ENCODE measurements at regions not wholly inside any gene's neighbourhood (a gene's known extent, or its start where the extent isn't known, plus 50 kb on each side); places are given as distances from the start of the nearest gene placed in this dataset.

GRCh38 chr3:59506191-59506590, 456.4 kb upstream of the CFAP20DC start:
- no peak overlapping the region for H3K27ac ChIP-seq (replicated peaks)
- no peak overlapping the region for H3K4me3 ChIP-seq (replicated peaks; ENCODE audit: insufficient read depth, low read length)
- no peaks in the 10 kb centered on the region for H3K27me3 ChIP-seq (ENCODE audit: insufficient read depth, poor library complexity, severe bottlenecking)
- DNase-seq (ENCODE audit: low read depth in 1 of 2, low spot score in 1 of 2) = no peak
- TF ChIP-seq CTCF (IDR thresholded peaks at IDR 0.05; ENCODE audit: insufficient read depth, low read length) (no peak), SPI1 (IDR thresholded peaks at IDR 0.05; ENCODE audit: borderline replicate concordance, low read depth) (no peak), GABPA (IDR thresholded peaks at IDR 0.05; ENCODE audit: low read depth) (no peak), POLR2AphosphoS5 (IDR thresholded peaks at IDR 0.05; ENCODE audit: low read depth) (no peak)
- TF ChIP-seq, protein P1, sequence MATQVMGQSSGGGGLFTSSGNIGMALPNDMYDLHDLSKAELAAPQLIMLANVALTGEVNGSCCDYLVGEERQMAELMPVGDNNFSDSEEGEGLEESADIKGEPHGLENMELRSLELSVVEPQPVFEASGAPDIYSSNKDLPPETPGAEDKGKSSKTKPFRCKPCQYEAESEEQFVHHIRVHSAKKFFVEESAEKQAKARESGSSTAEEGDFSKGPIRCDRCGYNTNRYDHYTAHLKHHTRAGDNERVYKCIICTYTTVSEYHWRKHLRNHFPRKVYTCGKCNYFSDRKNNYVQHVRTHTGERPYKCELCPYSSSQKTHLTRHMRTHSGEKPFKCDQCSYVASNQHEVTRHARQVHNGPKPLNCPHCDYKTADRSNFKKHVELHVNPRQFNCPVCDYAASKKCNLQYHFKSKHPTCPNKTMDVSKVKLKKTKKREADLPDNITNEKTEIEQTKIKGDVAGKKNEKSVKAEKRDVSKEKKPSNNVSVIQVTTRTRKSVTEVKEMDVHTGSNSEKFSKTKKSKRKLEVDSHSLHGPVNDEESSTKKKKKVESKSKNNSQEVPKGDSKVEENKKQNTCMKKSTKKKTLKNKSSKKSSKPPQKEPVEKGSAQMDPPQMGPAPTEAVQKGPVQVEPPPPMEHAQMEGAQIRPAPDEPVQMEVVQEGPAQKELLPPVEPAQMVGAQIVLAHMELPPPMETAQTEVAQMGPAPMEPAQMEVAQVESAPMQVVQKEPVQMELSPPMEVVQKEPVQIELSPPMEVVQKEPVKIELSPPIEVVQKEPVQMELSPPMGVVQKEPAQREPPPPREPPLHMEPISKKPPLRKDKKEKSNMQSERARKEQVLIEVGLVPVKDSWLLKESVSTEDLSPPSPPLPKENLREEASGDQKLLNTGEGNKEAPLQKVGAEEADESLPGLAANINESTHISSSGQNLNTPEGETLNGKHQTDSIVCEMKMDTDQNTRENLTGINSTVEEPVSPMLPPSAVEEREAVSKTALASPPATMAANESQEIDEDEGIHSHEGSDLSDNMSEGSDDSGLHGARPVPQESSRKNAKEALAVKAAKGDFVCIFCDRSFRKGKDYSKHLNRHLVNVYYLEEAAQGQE (IDR thresholded peaks at IDR 0.05; ENCODE audit: insufficient replicate concordance, low read depth) = no peak

- Histone ChIP-seq H3K27me3 (ENCODE audit: insufficient read depth, poor library complexity, severe bottlenecking) (no peaks in the 10 kb centered on the region), H3K27ac (replicated peaks) (no peak overlapping the region), H3K4me3 (replicated peaks; ENCODE audit: insufficient read depth, low read length) (no peak overlapping the region)
- DNase-seq (ENCODE audit: low read depth in 1 of 2, low spot score in 1 of 2) = no peak
- no peak for TF ChIP-seq POLR2AphosphoS5 (IDR thresholded peaks at IDR 0.05; ENCODE audit: low read depth)
- TF ChIP-seq, protein P1 (IDR thresholded peaks at IDR 0.05; ENCODE audit: insufficient replicate concordance, low read depth) = no peak
- TF ChIP-seq GABPA (IDR thresholded peaks at IDR 0.05; ENCODE audit: low read depth) = no peak
- TF ChIP-seq SPI1 (IDR thresholded peaks at IDR 0.05; ENCODE audit: borderline replicate concordance, low read depth) = no peak
Observed at GRCh38 chr3:59503441-59503840, 453.6 kb upstream of the CFAP20DC start.

GRCh38 chr3:59502806-59503205, 453.0 kb upstream of the CFAP20DC start:
- TF ChIP-seq, protein P1 (IDR thresholded peaks at IDR 0.05; ENCODE audit: insufficient replicate concordance, low read depth) = no peak
- TF ChIP-seq POLR2AphosphoS5 (IDR thresholded peaks at IDR 0.05; ENCODE audit: low read depth) (no peak), GABPA (IDR thresholded peaks at IDR 0.05; ENCODE audit: low read depth) (no peak), SPI1 (IDR thresholded peaks at IDR 0.05; ENCODE audit: borderline replicate concordance, low read depth) (no peak), CTCF (IDR thresholded peaks at IDR 0.05; ENCODE audit: insufficient read depth, low read length) (no peak)
- no peaks in the 10 kb centered on the region for H3K27me3 ChIP-seq (ENCODE audit: insufficient read depth, poor library complexity, severe bottlenecking)
- no peak overlapping the region for H3K27ac ChIP-seq (replicated peaks)
- no peak for DNase-seq (ENCODE audit: low read depth in 1 of 2, low spot score in 1 of 2)
- no peak overlapping the region for H3K4me3 ChIP-seq (replicated peaks; ENCODE audit: insufficient read depth, low read length)

Measured in HL-60 (cell line).